ENCODE measurements at regions not wholly inside any gene's neighbourhood (a gene's known extent, or its start where the extent isn't known, plus 50 kb on each side); places are given as distances from the start of the nearest gene placed in this dataset.
A peak's percentile ranks its signal among the peaks of the same experiment; 100 is the strongest.

DNA sequence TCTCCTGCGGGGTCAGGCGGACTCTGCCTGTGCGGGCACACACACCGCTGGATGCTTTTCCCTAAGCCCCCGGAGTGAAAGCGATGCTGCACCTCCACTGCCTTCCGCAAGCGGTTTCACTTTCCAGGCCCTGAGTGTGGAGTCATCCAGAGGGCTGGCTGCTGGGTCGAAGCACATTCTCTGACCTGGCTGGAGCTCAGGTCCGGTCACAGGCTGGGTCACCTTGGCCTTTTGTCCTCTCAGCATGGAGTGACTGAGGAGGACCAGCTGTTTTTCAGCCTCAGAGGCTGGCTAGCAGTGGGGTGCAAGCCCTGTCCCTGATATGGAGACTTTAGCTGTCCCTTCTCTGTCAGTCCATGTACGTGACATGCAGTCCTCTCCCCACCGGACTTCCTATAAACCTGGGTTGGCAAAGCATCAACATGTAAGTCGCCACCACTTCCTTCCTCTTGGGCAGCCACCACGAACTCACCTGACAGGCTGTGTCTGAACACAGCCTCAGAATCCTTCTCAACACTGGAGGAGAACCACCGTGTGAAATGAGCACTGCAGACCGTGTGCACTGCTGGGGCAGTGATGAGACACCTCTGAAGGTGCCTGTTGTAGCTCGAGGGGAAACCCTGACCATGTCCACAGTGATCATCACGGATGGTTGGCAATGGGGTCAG lies 51.3 kb downstream of the GADD45G start:
- DNase-seq (ENCODE audit: low spot score) = no peak

DNA sequence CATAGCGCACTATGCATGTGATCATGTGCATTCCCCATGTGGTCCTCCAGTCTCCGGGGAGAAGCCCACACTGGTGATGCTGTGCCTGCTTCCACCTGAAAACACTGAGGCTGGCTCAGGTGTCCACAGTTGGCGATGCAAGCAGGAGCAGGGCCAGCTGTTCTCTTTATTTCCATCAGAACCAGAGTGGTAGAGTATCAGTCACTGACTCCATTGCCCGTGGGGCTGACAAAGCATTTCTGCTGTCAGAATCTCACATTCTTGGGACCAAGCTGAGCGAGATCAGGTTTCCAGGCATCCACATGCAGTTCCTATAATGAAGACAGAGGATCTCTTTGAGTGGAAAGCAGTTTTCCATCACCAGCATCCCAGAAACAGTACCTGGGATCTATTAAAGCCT lies 52.5 kb downstream of the GADD45G start:
- DNase-seq (ENCODE audit: low spot score) = no peak

DNA sequence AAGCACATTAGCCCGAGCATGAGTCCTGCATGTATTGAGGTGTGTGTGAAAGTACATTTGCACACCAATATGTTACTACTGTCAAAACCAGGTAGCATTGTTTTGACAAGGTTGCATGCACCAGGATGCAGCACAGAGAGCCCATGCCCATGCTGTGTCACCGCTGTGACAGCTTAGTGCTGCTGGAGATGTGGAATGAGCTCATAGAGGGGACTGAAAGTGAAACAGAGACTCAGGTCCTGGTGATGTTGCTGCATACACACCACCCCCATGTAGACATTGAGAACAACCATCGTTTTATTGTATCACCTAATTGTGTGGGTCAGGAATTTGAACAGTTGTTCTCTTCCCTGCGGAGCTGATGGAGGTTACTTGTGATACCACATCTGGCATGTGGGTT lies 53.0 kb downstream of the GADD45G start:
- DNase-seq (ENCODE audit: low spot score) = no peak

DNA sequence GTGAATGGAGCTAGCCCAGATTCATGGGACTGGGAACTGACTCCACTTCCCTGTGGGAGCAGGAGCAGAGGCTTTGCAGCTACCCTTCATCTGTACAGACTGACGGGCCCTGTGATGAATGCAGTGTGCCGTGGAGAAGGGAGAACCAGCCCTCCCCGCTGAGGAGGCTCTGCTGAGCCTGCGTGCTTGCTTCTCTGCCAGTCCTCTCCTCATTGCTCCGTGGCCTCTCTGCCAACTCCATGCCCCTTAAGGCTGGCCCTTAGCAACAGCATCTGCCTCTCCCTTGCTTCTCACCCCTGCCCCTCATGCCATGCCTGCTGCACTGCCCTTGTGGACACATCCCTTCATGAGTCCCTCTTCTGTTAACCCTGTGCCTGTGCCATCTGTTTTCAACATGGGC lies 53.6 kb downstream of the GADD45G start:
- no peak for DNase-seq (ENCODE audit: low spot score)

DNA sequence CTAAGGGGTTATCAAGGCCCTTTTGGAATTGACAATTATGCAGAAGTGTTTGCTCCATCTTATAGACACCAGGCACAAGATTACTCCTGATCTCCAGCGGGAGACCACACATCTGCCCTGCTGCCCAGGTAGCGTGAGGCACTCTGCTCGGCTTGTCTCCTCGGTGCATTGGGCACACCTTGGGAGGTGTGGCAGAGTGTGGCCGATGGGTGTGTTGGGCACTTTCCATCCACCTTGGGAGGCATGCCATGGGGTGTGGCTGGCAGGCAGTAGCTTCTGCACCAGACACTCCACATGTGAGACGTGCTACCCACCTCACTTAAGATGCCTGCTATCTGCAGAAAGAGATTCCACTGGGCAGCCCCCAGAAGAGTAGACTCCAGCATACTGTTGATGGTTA lies 54.1 kb downstream of the GADD45G start:
- no peak for DNase-seq (ENCODE audit: low spot score)

DNA sequence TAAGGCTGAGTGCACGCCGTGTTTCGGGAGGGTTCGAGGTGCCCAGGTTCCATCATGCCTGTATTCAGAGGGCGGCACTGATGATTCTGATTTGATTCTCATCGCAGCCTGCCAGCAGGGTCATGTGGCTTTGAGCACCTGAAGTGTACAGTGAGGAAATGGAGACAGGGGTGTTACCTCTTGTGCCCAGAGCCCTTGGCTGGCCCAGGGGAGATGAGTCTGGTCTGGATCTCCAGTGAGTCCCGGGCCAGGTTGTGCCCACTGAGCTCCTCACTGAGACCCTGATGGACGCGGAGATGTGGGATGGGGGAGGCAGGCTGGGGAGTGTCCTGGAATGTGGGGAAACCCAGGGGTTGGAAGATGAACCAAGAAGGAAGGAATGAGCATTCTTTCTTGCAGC lies 54.7 kb downstream of the GADD45G start:
- no peak for DNase-seq (ENCODE audit: low spot score)

DNA sequence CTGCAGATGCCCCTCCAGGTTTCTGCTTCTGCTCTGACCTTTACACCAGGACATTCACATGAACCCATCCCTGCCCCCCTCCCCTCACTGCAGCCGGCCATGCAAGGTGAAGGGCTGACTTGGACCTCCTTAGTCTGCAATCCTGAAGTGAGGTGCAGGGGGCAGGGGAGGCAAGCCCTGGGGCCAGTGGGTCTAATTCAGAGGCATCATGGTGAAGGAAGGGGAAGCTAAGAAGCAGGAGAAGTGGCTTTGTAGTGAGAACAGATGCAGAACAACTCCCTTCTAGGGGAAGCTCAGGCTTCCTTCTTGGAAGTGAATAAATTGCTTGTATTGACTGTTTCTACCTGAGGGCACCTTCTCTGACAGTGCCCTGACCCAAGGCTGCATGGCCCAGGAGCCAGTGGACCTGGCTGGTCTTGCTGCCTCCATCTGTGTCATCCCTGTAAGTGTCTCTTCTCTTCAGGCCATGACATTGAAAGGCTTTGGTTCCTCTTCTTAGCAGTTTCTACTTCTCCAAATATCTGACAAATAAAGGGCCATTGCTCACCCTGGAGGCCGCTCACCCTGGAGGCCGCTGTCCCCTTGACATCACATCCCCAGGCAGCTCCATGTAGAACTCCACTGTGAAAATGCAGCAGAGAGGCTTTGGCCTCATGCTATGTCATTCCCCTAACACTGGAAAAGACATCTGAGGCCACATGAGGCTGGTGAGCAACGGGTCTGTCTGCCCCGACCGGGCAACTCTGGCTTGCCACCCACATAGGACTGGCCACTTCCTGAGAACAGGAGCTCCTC lies 55.3 kb downstream of the GADD45G start:
- DNase-seq (ENCODE audit: low spot score) = peak; percentile 59

DNA sequence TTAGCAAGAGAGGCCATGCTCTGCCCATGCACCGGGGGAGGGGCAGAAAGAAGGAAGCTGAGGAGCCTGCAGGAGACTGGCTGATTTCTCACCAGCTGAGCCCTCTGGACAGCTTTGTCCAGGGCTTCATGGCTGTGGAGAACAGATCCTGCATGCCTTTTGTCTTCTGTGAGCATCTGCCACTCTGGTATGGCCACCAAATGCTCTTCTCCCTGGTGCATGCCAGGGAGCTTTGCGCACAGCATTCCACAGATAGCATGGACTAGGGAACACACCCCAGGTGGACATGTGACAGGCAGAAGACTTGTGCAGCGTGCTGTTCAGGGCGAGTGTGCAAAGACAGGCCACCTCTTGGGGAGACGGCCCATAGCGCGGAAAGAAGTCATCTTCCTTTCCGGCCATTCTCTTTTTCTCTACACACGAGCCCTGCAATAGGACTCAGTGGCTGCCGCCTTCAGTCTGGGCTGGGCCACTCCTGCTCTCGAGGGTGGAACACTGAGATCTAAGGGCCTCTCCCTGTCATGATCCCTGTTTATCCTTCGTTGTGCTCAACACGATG lies 56.7 kb downstream of the GADD45G start:
- peak; percentile 54 for DNase-seq (ENCODE audit: low spot score)

DNA sequence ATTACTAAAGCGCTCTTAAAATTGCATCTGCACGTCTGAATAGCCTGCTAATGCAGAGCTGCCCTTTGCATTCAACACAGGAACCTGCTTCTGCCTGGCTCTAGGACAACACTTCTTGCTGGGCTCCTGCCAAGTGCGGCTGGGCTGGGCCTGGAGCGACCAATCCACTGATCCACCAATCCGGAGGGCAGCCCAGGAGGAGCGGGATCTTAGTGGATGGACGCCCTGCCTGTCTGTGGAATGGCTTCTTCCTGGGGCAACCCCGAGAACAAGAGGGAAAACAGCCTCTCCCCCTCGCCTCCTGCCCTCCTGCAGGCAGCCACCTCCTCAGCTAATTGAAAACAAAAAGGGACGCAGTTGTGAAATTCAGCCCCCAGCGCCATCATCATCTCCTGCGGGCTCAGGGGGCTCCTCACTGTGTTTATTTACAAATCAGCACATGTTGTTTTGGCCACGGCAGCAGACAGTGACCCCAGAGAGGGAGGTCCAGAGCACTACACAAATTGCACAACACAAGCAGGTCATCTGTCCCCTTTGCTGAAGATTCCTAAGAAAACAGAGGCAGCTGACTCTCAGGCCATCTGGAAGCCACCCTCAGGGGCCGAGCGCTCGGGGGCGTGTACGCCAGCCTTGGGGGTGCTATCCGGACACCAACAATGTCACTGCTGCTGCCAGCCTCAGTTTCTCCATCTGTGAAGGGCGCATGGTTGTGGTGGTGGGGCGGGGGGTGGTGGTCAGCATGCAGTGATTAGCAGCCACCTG lies 57.3 kb downstream of the GADD45G start:
- DNase-seq (ENCODE audit: low spot score) = peak; percentile 98

DNA sequence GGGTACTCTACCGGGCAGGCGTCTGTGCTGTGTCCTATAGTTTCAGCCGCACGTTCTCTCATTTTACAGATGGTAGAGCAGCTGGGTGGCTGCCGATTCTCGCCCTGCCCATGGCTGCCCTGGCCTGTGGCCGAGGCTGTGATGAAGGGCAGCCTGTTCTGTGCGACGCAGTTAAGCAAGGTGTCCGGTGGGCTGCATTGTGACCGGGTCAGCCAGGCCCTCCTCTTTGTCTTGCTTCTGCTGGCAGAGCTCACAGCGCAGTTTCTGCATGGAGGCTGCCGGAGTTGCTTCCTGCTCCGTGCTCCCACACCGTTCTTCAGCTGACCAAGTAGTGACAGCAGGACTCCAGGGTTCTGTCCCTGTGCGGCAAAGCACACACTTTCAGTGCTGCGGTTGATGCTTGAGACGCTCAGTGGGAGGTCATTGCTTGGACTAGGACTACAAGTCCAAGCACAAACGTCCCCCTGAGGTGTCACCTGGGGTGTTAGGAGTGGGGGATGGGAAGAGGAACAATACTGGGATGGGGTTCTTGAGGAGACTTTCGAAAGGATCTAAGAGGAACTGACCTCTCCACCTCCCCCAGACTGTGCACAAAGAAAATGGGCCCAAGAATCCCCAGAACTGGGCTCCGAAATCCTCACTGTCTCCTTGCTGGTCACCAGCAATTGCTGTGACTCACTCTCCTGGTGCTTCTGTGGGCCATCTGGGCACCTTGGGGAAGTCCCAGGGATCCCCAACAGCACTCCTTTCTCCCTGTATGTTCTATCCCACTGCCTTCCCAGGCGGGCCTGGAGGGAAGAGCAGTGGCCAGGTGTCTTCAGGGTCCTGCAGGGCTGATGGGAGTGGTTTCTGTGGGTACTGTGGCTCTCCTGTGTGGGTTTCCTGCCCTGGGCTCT lies 58.2 kb downstream of the GADD45G start:
- peak; percentile 62 for DNase-seq (ENCODE audit: low spot score)

DNA sequence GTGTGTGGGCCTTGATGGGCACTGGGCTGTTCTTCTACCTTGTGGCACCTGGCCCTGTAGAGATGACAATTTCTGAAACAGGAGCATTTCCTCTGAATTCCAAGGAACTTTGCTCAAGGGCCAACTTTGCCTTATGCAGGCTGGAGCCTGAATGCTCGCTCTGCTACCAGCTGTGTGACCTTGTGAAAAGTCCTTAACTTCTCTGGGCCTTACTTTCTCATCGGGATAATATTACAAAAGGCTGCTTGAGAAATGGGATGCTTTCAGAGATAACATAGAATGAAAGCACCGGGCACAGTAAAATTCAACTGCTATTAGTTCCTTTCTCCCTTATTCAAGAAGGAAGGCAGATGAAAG lies 58.8 kb downstream of the GADD45G start:
- no peak for DNase-seq (ENCODE audit: low spot score)

DNA sequence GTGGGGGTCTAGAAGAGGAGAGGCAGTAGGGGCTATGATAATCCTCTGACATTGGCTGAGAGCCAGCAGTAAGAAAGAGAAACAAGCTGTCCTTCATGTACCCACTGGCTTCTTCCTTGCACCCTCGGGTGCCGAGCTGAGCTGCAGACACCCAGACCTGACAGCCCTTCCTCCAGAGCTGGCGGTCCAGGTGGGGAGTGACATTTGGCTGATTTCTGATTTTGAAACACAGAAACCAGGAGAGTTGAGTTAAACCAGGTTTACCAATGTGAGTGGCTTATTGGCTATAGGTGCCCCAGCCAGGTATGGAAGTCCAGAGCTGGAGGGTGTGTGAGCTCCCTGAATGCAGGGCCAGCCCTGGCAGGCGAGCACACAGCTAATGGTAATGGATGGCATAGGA lies 59.2 kb downstream of the GADD45G start:
- no peak for DNase-seq (ENCODE audit: low spot score)

DNA sequence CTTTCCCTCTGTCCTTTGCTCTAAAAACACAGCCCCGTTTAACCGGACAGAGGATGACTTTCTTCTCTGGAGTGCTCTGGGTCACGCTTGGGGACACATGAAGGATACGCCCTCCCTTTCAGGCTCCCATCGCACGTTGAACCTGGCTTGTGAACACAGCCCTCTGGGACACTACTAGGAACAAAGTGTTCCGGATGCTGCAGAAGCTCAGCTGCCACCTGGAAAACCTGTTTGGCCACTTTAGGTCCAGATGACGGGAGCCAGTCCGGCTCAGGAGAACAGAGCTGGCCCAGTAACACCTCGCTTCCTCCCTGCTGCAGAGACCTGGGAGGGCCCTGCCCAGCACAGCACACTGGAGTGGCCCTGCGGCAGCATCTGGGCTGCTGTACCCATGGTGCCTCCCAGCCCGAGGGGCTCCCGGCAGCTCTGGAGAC lies 60.1 kb downstream of the GADD45G start:
- no peak for DNase-seq (ENCODE audit: low spot score)

DNA sequence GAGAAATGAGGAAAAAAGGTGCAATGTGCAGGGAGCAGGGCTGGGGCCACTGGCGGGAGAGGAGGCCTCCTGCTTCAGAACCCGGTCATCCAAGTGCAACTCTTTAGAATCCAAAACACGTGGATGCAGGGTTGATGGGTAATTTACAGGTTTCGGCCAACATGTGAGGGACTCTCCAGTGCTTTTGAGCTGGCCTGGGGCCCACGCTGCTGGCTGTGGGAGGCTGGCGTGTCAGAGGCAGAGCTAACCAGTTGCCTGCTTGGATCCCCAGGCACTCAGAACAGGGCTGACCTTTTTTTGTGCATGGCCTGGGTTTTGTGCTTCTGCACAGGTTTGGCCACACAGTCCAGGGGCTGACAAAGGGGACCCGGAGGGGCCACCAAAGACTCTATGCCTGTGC lies 61.6 kb downstream of the GADD45G start:
- no peak for DNase-seq (ENCODE audit: low spot score)

DNA sequence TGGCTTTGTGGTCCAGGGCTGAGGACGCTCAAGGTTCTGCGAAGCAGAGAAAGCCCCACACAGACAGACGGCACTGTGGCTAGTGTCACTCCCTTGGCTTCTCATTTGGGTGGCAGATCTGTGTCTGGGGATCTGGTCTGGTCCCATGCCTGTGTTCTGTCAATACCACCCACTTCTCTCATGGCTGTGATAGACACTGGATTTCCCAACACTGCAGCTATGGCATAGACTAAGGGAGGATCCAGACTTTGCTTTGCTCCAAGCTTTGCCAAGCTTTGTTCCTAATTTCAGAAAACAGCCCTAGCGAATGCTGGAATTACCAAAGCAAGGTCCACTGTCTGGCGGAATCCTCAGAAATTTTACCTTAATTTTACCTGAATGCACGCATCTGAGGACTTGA lies 62.1 kb downstream of the GADD45G start:
- no peak for DNase-seq (ENCODE audit: low spot score)

DNA sequence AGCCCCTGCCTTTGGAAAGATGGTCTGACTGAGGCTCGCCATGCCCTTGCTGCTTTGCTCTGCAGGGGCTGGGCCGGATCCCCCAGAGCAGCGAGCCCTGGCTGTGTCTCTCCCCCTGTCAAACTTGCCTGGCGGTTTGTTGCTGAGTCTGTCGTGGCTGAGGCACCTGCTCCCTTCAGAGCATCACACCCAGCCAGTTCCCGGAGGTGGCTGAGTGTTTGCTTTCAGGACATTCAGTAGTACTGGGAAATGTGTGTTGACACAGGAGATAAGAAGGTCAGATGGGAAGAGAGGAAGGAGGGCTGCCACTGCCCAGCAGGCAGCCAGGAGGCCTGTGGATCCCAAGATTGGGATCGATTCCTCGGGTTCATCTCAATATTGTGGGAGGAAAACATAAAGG lies 62.9 kb downstream of the GADD45G start:
- DNase-seq (ENCODE audit: low spot score) = no peak

DNA sequence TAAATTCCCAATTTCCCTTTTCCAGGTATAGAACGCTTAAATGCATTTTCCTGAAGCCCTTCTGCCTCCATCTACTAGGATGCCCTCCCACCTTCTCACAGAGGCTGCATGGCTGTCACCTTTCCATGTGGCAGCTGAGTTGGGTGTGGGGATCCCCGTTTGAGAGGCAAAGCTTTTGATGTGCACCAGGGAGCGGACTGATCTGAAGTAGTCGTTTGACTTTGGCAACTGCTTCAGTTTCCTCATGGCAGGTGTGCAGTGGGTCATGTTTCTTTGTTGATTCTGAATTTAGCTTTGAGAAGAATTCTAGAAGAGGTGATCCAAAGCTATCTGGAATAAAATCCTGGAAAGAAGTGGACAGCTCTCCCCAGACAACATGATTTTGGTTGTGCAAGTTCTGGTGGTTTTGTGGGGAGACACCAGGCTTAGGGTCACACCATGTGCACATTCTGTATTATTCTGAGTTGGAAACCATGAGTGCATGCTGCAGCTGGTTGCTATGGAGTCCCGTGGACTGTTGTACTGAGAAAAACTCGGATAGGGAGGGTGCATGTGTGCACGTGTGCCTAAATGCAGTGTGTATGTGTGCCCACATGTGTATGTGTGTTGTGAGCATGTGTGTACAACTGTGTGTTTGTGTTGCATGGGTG lies 63.5 kb downstream of the GADD45G start:
- DNase-seq (ENCODE audit: low spot score) = no peak

DNA sequence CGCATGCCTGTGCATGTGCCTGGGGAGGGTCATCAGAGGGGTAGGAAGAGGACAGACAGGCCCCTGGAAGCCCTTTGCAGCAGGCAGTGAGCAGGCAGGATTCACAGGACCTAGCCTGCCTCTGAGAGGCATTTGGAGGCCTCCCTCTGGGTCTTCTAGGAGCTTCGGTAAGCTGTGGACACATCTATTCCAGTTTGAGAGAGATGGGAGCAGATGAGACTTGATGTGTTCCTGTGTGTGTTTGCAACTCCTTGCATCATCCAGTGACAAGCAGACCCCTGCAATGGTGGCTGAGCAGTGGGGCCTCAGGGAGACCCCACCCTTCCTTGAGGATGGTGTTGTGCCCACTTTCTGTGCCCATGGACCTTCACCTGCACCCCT lies 64.0 kb downstream of the GADD45G start:
- DNase-seq (ENCODE audit: low spot score) = no peak

DNA sequence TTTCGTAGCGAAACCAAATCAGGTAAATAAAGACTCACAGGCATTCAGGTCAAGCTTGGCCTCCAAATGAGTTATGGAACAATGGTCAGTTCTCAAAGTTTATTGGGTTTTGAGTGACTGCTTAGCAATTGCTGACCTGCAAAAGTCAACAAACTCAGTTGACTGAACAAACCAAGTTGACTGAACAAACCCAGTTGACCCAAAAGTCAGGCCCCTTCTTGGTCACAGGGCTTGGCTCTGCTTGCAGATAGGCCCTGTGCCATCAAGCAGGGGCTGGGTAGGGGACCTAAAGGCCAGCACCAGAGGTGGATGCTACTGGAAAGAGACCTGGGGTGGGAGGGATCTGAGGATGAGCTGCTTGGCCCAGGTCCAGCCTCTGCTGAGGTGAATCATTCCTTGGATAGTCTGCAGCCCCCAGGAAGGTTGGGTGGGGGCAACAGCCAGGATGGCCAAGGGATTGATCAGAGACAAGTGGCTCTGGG lies 64.6 kb downstream of the GADD45G start:
- DNase-seq (ENCODE audit: low spot score) = no peak

DNA sequence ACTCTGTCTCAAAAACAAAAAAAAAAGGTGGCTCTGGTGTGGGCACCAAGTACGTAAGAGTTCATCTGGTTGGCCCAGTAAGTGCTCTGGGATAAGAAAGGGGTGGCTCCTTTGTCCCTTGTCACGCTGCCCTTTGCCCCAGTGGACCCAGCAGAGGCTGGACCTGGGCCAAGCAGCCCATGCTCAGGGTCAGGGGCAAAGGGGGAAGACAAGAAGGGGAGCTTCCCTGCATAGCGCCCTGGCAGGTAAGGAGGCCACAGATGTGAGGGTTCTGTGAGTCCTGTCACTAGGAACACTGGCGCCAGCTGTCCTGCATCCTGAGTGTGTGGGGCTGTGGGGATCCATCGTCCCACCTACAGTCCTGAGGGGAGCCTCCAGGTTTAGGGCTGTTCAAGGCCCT lies 65.3 kb downstream of the GADD45G start:
- no peak for DNase-seq (ENCODE audit: low spot score)

DNA sequence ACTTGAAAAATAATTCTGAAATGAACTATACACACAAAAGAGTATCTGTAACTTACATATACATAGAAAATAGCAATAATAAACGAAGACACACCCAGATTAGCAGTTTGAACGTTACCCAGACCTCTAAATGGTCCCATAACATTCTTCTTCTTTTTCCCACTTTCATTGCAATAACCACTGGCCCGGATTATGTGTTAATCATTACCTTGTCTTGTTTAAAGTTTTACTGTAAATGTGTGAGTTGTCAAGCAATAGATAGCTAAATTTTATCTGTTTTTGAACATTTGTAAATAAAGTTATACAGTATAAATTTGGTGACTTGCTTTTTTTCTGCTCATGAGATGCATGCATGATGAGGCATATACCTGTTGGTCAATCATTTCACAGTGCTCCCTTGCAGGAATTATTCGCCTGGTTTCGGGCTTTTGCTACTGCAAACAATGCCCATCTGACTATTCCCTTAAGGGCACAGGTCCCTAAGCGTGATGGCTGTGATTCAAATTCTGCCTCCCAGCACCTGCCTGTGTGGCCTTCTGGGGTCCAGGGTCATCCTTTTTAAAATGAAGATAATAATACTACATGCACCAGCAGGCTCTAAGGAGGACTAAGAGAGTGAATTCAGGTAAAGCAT lies 66.1 kb downstream of the GADD45G start:
- no peak for DNase-seq (ENCODE audit: low spot score)
